ENCODE measurements at regions not wholly inside any gene's neighbourhood (a gene's known extent, or its start where the extent isn't known, plus 50 kb on each side); places are given as distances from the start of the nearest gene placed in this dataset.

GRCh38 chr5:39519566-39520231 lies 94.9 kb upstream of the DAB2 start:
- no peak for TF ChIP-seq CTCF (IDR thresholded peaks at IDR 0.05; ENCODE audit: control insufficient read depth, extremely low read depth, insufficient read depth)
- no peak overlapping the region for H3K4me3 ChIP-seq (ENCODE audit: low read depth, low read length)
- DNase-seq (ENCODE audit: low read depth): no peak

- DNase-seq (ENCODE audit: low read depth): no peak
- no peak overlapping the region for H3K4me3 ChIP-seq (ENCODE audit: low read depth, low read length)
- no peak for TF ChIP-seq CTCF (IDR thresholded peaks at IDR 0.05; ENCODE audit: control insufficient read depth, extremely low read depth, insufficient read depth)
Observed at GRCh38 chr5:39519079-39519478, 94.3 kb upstream of the DAB2 start.

DNA sequence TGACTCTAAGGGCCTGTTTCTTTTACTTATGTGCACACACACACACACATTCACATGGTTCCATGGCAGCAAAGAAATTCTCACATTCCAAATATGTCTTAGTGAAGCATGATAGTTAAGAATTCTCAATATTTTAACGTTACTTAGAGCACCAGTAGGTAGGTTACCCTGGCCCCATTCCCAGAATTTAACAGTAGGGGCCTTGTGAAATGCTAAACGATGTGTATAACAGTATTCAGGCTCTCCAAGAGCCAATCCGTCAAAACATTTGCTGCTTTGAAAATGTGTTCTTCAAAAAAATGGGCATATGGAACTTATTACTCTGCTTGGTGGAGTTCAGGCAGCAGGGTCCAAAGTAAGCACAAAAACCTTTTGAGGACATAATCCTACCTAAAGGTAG lies 93.7 kb upstream of the DAB2 start:
- H3K4me3 ChIP-seq (ENCODE audit: low read depth, low read length): no peak overlapping the region
- DNase-seq (ENCODE audit: low read depth): no peak
- no peak for TF ChIP-seq CTCF (IDR thresholded peaks at IDR 0.05; ENCODE audit: control insufficient read depth, extremely low read depth, insufficient read depth)

GRCh38 chr5:39517800-39518199 lies 93.0 kb upstream of the DAB2 start:
- no peak overlapping the region for H3K4me3 ChIP-seq (ENCODE audit: low read depth, low read length)
- no peak for DNase-seq (ENCODE audit: low read depth)
- no peak for TF ChIP-seq CTCF (IDR thresholded peaks at IDR 0.05; ENCODE audit: control insufficient read depth, extremely low read depth, insufficient read depth)

- no peak for DNase-seq (ENCODE audit: low read depth)
- no peak overlapping the region for H3K4me3 ChIP-seq (ENCODE audit: low read depth, low read length)
- no peak for TF ChIP-seq CTCF (IDR thresholded peaks at IDR 0.05; ENCODE audit: control insufficient read depth, extremely low read depth, insufficient read depth)
Observed at GRCh38 chr5:39515881-39516280, 91.1 kb upstream of the DAB2 start.

GRCh38 chr5:39513236-39513635 lies 88.5 kb upstream of the DAB2 start:
- TF ChIP-seq CTCF (IDR thresholded peaks at IDR 0.05; ENCODE audit: control insufficient read depth, extremely low read depth, insufficient read depth): no peak
- no peak for DNase-seq (ENCODE audit: low read depth)
- no peak overlapping the region for H3K4me3 ChIP-seq (ENCODE audit: low read depth, low read length)

DNA sequence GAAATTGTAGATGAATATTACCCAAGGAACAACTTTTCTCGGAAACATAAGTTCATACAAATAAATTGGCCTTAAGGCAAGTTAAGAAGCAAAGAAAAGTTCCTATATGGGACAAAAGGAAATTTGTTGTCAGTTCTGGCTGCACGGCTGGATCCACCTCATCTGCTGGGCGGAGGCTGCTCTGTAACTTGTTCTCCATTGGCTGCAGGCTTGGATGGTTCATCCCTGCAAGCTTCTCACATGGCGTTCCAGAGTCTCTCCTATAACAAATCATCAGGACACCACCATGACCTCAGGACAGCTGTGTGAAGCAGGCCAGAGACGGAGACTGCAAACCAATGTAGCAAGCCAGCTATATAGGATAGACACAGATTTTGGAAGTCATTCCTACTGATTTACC lies 81.4 kb upstream of the DAB2 start:
- no peak for TF ChIP-seq CTCF (IDR thresholded peaks at IDR 0.05; ENCODE audit: control insufficient read depth, extremely low read depth, insufficient read depth)
- no peak overlapping the region for H3K4me3 ChIP-seq (ENCODE audit: low read depth, low read length)
- DNase-seq (ENCODE audit: low read depth): no peak

Measured in LNCaP clone FGC (cell line).